HG03095 (cell line): ENCODE measurements at regions not wholly inside any gene's neighbourhood (a gene's known extent, or its start where the extent isn't known, plus 50 kb on each side); places are given as distances from the start of the nearest gene placed in this dataset.

Source experiments
- ATAC-seq: cut with Tn5 transposase; IDR thresholded peaks from one replicate; pipeline ENCODE4 v1.9.1; 2021; ENCODE audit warnings: moderate library complexity; ENCODE audit not compliant: unreplicated experiment

- no peak for ATAC-seq
Measured at GRCh38 chr4:42328978-42329377, 68.3 kb upstream of the SHISA3 start.

DNA sequence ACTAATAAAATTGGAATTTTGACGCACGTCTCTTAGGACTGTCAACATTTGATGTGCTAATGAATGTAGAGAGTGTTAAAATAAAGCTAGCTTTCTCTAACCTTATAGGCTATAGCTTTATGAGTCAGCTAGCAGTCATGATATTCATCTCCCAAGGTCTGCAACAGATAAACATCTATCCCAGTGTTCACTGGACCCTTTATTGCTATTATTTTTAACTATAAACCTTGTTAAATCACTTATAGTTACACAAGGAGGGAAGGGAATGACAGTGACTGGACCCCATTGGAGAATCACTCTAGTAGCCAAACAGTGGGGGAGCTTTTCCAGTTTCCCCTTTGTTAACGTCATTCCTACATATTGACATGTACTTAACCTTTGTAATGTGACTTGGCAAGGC lies 67.9 kb upstream of the SHISA3 start:
- ATAC-seq: no peak

- no peak for ATAC-seq
Measured at GRCh38 chr4:42330002-42330592, 67.2 kb upstream of the SHISA3 start.

DNA sequence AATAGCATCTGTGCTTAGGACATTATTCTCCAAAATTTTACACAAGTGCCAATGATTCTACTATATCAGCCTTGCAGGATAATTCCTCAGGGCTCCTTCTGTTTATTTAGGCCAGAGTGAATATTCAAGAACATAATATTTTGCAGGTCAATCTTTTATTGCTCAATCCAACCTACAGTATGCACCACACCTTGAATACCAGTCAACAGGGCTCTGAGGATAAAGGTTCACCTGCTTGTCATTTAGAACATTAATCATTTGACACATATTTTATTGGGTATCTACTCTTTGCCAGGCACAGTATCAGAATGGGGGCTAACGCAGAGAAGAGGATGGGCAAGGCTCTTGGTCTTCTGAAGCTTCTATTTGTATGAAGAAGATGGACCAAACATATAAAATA lies 66.2 kb upstream of the SHISA3 start:
- ATAC-seq: no peak

DNA sequence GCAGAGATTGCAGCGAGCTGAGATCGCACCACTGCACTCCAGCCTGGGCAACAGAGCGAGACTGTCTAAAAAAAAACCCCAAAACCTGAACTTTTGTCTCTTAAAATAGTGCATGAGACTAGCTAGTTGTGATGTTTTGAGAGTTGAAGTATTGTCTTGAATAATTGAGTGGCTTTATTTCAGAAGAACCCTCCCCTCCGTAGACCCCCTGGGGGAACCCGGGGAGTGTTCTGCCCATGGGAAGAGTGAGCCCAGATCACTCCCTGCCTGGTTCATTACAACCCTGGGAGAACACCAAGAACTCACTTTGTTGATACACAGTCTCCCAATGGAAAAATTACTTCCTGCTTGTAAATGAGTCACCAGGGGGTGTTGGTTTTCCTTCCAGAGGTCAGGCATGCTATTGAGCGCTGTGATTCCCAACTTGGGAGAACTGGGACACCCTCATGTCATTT lies 65.3 kb upstream of the SHISA3 start:
- ATAC-seq: no peak

DNA sequence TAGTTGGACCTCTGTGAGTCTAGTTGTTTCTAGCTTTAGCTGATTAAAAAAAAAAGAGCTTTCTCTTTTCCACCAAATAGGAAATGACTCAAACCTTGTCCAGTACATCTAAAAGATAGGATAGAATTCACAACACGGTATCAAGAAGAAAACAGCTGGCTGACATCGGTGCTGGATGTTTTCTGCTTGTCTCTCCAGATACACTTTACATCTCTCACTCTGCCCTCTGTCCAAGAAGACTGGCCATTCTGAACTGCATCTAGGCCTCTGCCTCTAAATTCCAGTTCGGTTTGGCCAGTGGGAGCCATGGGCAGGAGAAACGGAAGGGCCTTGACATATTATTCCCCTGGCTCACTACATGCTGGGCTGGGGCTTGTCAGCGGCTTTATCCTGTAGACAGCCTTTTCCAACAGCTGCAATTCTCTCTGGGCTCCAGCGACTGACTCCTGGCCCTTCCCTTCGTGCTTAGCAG lies 57.3 kb upstream of the SHISA3 start:
- no peak for ATAC-seq

DNA sequence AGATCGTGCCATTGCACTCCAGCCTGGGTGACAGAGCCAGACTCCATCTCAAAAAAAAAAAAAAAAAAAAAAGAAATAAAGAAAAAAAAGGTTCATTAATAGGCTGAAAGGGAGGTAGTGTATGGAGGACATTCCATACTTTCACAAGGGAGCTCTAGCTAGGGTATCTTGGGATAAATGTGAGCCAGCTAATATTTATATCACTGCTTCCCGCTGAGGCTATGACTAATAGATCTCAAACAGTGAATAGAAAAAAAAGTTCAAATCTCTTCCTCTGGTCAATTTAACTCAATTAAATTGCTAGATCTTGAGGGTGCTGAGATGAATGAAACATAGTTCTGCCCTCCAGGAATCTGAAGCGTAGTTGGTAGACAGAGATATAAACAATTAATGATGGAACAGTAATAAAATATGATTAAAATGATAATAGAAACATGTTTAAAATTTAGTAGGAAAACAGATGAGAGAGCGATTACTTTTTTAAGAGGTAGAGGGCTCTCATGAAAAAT lies 55.7 kb upstream of the SHISA3 start:
- no peak for ATAC-seq

- no peak for ATAC-seq
Measured at GRCh38 chr4:42342459-42342858, 54.8 kb upstream of the SHISA3 start.

DNA sequence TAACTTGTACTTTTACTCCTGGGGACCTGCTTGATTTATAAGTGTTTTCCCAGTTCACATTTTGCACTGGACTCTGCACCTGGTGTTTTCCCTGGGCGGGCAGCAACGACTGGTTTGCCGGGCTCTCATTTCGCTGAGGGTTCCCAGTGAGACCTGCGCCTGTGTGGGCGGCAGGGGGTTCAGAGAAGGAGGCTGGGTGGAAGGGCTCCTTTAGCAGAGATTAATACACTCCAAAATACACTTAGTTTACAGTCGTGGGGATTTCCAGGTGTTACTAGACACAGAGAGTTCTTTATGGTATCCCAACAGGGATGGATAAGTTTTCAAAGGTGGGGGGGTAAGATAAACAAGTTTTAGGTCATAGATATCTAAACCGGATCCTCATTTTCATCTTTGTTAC lies 53.0 kb upstream of the SHISA3 start:
- ATAC-seq: peak; percentile 55

- ATAC-seq: no peak
Measured at GRCh38 chr4:42344749-42345148, 52.5 kb upstream of the SHISA3 start.

GRCh38 chr4:42345962-42346544 lies 51.2 kb upstream of the SHISA3 start:
- ATAC-seq: no peak

- no peak for ATAC-seq
Measured at GRCh38 chr4:42347076-42347475, 50.2 kb upstream of the SHISA3 start.
